Spleen (tissue), 7 donors: ENCODE measurements at regions not wholly inside any gene's neighbourhood (a gene's known extent, or its start where the extent isn't known, plus 50 kb on each side); places are given as distances from the start of the nearest gene placed in this dataset.

ENCODE experiments used
- CTCF ChIP-seq, 11 experiments: fragments of 200-600 bp in 7 of 11; fragments of 450-650 bp in 4 of 11; sonication (generic) in 4 of 11; IDR thresholded peaks in 8 of 11; conservative IDR thresholded peaks in 3 of 11; 1 replicate in 7 of 11; 2 replicates in 4 of 11; pipeline versions ENCODE4 v1.4.0 to v1.8.0; 2016 to 2021; ENCODE audit warnings: antibody characterized with exemption in 11 of 11, inconsistent platforms in 4 of 11, mild to moderate bottlenecking in 1 of 11
- POLR2AphosphoS5 ChIP-seq, 3 donors: sonication (generic); formaldehyde crosslinking; IDR thresholded peaks; one replicate each; pipeline ENCODE4 v1.5.1; 2017; ENCODE audit warnings: antibody characterized with exemption in 3 of 3
- donor health status: DM: no; HTN: no; CAD: no; lungs with moderate emphysema.
- donor health status: DM: no; HTN: no; CAD: no.
- donor health status: DM: no; HTN: no; CAD: no.

- TF ChIP-seq CTCF (IDR thresholded peaks at IDR 0.05 in 8 of 11, conservative IDR thresholded peaks at IDR 0.05 in 3 of 11), result no peak
- TF ChIP-seq POLR2AphosphoS5 (IDR thresholded peaks at IDR 0.05), result no peak
Observed at GRCh38 chrX:82541822-82542221, 966.3 kb upstream of the POU3F4 start.
